ENCODE measurements at regions not wholly inside any gene's neighbourhood (a gene's known extent, or its start where the extent isn't known, plus 50 kb on each side); places are given as distances from the start of the nearest gene placed in this dataset.
A peak's percentile ranks its signal among the peaks of the same experiment; 100 is the strongest.

DNA sequence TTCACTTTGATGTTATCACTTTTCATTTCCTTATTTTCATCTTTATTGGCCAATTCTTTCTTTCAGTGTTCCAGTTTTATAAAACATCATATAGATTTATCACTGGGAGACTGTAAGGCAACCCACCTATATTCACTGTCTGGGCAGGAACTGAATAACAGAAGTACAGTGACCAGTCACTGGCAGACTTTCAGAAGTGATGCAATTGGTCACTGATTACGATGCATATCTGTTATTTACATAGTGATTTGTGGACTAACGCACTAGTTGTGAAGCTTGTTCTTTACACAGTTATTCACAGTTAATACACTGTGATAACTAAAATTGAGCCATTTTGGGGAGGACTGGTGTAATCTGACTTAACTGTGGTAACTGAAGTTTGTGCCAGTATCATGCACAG is 190.2 kb upstream of the DPH6 start:
- H3K4me1 ChIP-seq (ENCODE audit: control insufficient read depth, insufficient read depth, low read length) = no peaks in the 10 kb centered on the region
- intact Hi-C loops (cut with micrococcal nuclease) = loop anchor here (5.0 kb wide), 1 partner anchor 189 kb away; the partner anchor contains the start of gene DPH6
- no peaks in the 10 kb centered on the region for H3K79me1 ChIP-seq (ENCODE audit: low read depth in 1 of 2, low read length in 2 of 2)
- ATAC-seq (ENCODE audit: low read depth) = no peak
- H2AK5ac ChIP-seq (ENCODE audit: low read depth, low read length) = no peak overlapping the region
- BruUV-seq (replicated peaks) = no TSS peak
- H3K4me2 ChIP-seq (ENCODE audit: low read depth, low read length) = no peak overlapping the region
- no peaks in the 10 kb centered on the region for H4K20me1 ChIP-seq (ENCODE audit: insufficient read depth, low read length)
- H3K27ac ChIP-seq (ENCODE audit: insufficient read depth, low read length) = no peak overlapping the region
- no peak overlapping the region for H2AFZ ChIP-seq (replicated peaks; ENCODE audit: low read length, poor library complexity)
- no peaks in the 10 kb centered on the region for H3K9me3 ChIP-seq (ENCODE audit: control insufficient read depth, insufficient read depth, low read length)
- H4K8ac ChIP-seq (ENCODE audit: low read depth in 2 of 2, low read length in 2 of 2) = no peak overlapping the region
- H2AK9ac ChIP-seq (replicated peaks; ENCODE audit: low read depth, low read length, poor library complexity) = no peak overlapping the region
- WGBS, 2 experiments (ENCODE audit: extremely low coverage in 2 of 2, insufficient read length in 1 of 2) = no CpG with 5 or more reads among the region's 2 CpGs
- no peak overlapping the region for H2BK5ac ChIP-seq (ENCODE audit: low read depth, low read length, poor library complexity, severe bottlenecking)
- H2BK20ac ChIP-seq (ENCODE audit: low read depth, low read length) = peak overlapping the region; percentile 9; the same call in 1 of the 2 replicates
- no peaks in the 10 kb centered on the region for H3K9me1 ChIP-seq (ENCODE audit: insufficient read depth, low read length)
- no peak overlapping the region for H3K56ac ChIP-seq (ENCODE audit: extremely low read depth, insufficient read depth, low read length)
- POLR2A ChIA-PET (ENCODE audit: unreplicated experiment) = no interaction called here
- H3K23ac ChIP-seq (ENCODE audit: low read depth, low read length) = no peak overlapping the region
- H3K4ac ChIP-seq (ENCODE audit: low read depth, low read length) = no peak overlapping the region
- H3K36me3 ChIP-seq (ENCODE audit: control insufficient read depth, insufficient read depth, low read length) = no peaks in the 10 kb centered on the region
- no peak overlapping the region for H4K91ac ChIP-seq (ENCODE audit: insufficient read depth, low read depth, low read length)
- no peaks in the 10 kb centered on the region for H3K27me3 ChIP-seq (ENCODE audit: control insufficient read depth, insufficient read depth, low read length)
- no peak overlapping the region for H2BK120ac ChIP-seq (ENCODE audit: low read depth, low read length)
- no peak overlapping the region for H3K9ac ChIP-seq (ENCODE audit: low read depth, low read length)
- H3K14ac ChIP-seq (replicated peaks; ENCODE audit: low read depth, low read length) = no peak overlapping the region
- no peak overlapping the region for H2BK15ac ChIP-seq (ENCODE audit: low read depth, low read length)
- CTCF ChIA-PET = no interaction called here
- in situ Hi-C loops (cut with MboI; ENCODE audit: low sequenced_read_pairs) = no loop called here
- H3K18ac ChIP-seq (ENCODE audit: low read depth, low read length) = no peak overlapping the region
- no peak overlapping the region for H4K5ac ChIP-seq (ENCODE audit: low read depth, low read length)
- peak; percentile 57 for DNase-seq
- no peak overlapping the region for H3K4me3 ChIP-seq (ENCODE audit: insufficient read depth, low read depth, low read length)
- TF ChIP-seq, protein P1, sequence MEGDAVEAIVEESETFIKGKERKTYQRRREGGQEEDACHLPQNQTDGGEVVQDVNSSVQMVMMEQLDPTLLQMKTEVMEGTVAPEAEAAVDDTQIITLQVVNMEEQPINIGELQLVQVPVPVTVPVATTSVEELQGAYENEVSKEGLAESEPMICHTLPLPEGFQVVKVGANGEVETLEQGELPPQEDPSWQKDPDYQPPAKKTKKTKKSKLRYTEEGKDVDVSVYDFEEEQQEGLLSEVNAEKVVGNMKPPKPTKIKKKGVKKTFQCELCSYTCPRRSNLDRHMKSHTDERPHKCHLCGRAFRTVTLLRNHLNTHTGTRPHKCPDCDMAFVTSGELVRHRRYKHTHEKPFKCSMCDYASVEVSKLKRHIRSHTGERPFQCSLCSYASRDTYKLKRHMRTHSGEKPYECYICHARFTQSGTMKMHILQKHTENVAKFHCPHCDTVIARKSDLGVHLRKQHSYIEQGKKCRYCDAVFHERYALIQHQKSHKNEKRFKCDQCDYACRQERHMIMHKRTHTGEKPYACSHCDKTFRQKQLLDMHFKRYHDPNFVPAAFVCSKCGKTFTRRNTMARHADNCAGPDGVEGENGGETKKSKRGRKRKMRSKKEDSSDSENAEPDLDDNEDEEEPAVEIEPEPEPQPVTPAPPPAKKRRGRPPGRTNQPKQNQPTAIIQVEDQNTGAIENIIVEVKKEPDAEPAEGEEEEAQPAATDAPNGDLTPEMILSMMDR (conservative IDR thresholded peaks at IDR 0.05; ENCODE audit: low read depth, low read length) = no peak
- TF ChIP-seq RFX5 (IDR thresholded peaks at IDR 0.05; ENCODE audit: low read depth, low read length) = no peak
- peak; percentile 71 for TF ChIP-seq CEBPB (IDR thresholded peaks at IDR 0.05; ENCODE audit: low read depth, low read length)
- dilution Hi-C loops (cut with HindIII; ENCODE audit: low sequenced_read_pairs, unreplicated experiment) = no loop called here

Data from IMR-90 (cell line).